GM19467 (cell line): ENCODE measurements at regions not wholly inside any gene's neighbourhood (a gene's known extent, or its start where the extent isn't known, plus 50 kb on each side); places are given as distances from the start of the nearest gene placed in this dataset.
"Not testable (repeated sequence)": the region's sequence is repeated elsewhere in the genome, so short reads cannot be mapped to it uniquely, and the experiment has no call there.

Source experiments
- ATAC-seq: cut with Tn5 transposase; IDR thresholded peaks from one replicate; pipeline ENCODE4 v1.9.1; 2021; ENCODE audit warnings: mild to moderate bottlenecking, moderate library complexity; ENCODE audit not compliant: unreplicated experiment

DNA sequence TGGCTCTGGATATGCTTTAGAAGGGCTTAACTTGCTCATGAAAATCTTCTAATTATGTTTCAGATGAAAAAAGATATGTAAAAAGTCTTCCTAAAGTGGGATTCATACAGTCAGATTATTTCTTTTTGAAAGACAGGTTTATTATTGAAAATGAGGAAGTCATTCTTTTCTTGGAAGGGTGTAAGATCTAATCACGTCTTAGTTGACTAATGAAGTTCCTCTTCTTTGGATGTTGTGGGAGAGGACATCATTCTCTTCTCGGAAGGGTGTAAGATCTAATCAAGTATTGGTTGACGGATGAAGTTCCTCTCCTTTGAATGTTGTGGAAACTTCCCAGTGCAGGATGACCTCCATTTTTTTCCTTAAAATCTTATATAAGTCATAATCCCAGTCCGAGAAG is 74.9 kb downstream of the ALG10 start:
- ATAC-seq: no peak

DNA sequence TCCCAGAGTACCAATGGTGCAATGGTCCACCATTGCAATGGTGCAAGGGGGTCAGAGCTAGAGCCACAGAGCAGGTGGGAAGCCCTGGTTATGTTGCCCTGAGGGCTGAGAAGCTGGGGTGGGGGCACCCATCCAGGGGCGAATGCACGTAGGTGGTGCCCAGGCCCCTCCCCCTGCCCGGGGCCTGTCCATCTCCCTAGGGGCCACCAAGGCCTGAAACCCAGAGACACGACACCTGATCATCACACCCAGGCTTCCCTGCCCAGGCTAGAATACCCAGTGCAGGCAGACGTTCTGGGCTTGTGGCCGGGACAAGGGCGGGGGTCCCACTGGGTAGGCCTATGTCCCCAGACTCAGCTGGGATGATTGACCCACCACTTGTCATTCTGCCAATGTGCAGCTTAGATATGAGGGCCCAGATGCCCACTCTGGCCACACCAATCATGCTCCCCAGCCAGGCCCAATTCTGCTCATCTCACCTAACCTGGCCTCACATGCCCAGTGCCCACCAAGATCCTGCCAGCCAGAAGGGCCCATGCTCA is 83.2 kb downstream of the ALG10 start:
- no peak for ATAC-seq

DNA sequence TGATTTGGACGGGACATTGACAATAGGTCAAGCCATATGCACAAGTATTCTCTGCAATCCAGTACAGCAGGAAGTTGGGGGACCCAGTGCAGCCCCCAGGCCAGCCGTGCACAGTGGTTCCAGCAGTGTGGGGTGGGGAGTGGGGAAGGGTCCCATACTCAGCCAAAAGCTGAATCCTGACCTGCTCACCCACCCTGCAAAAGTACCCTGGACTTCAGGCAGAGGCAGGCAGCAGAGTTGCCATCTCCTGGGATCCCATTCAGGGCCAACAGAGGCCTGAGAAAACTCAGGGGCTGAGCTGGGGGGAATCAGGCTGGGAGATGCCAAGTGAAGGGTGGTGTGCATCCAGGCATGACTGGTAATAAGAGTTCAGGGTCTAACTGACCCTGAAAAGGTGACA is 83.9 kb downstream of the ALG10 start:
- no peak for ATAC-seq

DNA sequence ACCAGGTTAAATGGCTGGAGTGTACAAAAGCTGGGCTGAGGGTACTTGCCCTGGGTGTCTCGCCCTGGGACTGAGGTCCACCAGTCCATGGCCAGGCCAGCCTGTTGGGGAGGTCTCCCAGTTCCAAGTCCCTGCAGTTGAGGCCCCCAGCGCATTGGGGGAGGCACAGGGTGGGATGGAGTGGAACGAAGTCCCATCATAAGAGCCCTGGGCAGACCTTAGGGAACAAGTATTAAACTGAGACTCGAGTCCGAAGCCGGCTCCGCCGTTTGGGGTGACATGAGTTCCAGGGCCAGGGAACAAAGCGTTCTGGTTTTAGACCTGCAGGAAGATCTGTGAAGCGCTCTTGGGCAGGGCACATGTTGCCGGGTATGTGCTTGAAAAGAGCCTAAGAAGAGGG is 84.7 kb downstream of the ALG10 start:
- no peak for ATAC-seq

DNA sequence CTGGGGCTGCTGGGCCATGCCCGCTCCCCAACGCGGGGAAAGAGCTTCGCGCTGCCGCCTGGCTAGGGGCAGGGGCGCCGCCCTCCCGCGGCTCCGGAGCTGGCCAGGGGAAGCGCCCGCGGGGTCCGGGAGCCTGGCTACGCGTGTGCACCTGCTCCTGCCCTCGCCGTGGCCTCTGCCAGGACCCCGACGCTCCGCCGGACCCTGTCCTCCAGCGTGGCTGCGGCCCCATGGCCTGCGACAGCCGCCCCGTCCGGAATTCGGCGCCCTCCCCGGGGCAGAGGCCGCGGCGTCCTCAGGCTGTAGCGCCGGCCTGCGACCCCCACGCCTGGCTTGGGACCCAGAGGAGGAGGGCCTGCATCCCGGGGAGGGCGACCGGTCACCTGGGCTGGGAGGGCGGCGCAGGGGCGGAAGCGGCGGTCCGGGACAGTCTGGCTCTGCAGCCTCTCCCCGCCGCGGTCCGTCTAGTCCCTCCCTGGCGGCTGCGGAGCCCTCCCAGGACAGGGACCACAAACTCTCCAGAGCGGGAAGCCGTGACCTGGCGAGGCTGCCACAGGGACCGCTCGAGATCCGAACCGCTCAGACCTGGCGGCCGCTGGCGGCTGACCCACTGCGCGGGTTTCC is 85.6 kb downstream of the ALG10 start:
- no peak for ATAC-seq

DNA sequence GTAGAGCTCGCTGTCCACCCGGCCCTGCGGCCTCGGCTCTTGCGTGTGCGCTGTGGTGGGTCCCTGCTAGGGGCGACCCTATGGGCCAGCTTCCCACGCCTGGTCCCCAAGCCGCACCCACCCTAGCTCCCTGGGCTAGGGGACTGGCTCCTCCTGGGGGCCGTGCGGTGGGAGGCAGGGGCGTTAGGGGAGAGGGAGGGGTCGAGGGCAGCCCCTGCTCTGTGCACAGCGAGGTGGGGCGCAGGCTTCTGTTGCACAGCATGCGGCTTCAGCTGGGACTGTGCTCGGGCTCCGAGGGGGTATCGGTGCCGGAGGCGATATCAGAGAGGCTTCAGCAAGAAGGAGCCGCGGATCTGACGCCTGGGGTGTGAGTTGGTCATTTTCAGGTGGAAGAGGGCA is 86.1 kb downstream of the ALG10 start:
- no peak for ATAC-seq

DNA sequence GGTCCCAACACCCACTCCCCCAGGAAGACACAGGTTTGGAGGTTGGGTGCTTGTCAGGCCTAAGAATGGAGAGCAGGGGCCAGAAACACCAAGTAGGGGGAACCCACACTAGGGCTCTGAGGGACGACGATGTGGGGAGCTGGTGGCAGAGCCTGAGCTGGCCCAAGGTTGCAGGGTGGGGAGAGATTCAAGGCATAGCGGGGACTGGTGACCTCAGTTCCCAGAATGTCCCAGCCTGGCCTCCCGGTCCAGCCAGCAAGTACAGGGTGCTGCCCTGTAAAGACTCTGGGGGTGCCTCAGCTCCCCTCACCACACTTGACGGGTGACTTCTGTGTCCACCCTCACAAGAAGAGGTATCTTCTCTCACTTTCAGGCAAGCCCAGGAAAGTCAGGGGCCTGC is 86.7 kb downstream of the ALG10 start:
- no peak for ATAC-seq

DNA sequence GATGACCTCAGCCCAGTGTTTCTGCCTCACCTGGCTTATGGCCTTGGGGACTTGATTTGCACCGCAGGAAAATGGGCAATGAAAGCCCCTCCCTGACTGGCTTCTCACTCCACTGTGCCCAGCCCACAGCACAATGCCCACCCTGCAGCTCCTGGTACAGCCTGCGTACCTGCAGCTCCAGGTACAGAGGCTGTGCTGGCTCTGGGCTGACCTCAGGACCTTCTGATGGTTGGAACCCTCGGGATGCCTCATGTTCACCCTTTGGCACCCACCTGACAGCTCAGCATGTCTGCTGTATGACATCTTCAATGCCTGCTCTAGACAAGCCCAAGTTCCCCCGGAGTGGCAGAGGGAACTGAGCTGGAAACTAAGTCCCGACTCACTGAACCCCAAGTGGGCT is 87.1 kb downstream of the ALG10 start:
- ATAC-seq: no peak

DNA sequence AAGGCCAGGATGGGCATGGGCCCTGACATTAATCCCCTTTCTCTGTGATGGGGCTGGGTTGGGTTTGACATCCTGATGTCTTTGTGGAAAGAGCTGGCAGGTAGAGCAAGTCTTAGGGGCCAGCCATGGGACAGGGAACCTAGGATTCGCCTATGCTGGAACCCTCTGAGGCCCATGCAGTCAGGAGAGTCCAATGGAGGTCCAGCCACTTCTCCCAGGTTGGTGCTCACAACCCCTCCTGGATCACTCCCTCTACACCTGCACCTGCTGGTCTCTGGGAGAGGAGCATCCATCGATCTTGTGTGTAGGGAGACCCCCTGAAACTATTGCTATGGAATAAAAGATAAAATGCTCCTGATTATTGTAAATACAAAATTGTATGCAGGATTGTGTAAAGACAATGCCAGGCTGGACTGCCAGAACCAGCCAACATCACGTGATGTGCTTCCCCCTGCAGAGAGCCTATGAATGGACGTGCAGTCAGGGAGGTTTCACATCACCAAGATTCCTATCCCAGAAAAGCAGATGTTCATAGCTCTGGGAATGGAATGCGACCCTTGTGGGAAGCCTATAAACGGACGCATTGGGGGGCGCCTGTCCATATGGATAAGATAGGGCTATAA is 87.7 kb downstream of the ALG10 start:
- ATAC-seq: not testable (repeated sequence)

DNA sequence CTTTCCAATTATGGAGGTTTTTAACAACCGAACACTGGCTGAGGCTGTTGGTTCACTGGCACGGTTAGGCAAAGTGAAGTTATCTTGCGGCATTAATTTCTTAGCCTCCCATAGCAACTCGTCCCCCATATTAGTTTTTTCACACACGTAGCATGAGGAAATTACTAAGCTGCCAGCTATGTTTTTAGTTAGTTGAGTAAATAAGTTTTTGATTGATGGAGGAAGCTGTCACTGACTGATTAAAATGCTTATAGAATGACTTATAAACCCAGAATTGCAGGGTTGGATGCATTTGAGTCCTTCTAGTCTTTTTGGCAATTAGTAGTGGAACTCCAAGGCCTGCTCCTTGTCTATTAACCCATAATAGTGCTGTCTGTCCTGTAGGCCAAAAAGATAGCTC is 97.1 kb downstream of the ALG10 start:
- no peak for ATAC-seq

DNA sequence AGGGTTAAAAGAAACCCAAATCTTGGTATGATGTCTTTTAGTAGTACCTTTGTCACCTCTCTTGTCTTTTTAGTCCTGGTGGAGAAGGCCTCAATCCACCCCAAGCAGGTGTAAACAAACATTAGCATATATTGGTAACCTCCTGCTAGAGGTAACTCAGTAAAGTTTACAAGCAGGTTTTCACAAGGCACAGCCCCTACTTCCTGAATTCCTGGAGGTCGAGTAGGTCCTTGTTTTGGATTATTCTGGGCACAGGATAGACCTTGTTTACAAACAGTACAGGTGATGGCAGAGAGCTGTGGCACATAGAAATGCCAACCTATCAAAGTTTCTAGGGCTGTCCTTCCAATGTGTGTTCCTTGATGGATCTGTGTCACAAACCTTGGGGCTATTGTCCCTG is 99.1 kb downstream of the ALG10 start:
- no peak for ATAC-seq

DNA sequence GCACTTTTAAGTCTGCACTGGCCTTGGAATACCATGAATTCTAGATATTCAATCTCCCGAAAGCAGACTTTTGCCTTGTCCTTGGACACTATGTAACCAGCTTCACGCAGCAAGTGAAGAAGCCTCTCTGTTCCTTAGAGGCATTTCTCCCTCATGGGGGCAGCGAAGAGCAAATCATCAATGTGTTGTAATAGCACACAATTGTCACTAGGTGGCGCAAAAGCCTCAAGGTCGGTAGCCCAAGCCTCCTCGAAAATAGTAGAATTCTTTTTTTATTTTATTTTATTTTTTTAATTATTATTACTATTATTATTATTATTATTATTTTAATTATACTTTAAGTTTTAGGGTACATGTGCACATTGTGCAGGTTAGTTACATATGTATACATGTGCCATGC is 100.8 kb downstream of the ALG10 start:
- peak; percentile 80 for ATAC-seq

DNA sequence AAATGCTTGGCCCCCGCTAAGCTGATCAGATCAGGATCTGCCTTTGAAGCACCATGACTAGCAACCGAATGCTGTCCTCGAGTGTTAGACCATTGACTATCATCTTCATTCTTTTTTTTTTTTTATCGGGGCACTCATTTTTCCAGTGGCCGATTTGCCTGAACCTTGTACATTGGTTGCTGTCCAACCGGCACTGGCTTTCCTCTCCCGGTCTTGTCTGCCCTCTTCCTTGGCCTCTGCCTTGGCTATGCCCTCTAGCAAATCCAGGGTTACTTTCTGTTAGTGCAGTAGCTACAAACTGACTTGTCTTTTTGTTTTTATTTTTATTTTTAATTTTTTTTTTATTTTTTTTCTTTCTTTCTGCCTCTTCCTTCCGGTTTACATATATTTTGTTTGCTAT is 102.3 kb downstream of the ALG10 start:
- no peak for ATAC-seq

DNA sequence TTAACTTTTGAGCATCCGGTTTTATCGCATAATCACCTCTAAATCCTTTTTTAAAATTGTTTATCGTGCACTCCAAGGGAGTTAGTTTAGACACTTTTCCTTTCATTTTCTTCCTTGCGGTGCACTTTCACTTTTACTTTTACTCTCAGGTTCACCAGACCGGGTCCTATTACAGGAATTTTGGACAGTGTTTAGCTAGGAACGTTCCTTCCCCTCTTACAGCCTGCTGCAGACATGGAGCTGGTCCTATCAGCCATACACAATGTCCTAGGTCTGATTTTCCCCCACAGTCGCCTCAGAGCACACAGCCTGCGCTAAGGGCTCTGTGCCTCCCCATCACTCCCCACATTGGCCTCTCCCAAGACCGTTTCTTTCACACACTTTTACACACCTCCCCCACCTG is 103.9 kb downstream of the ALG10 start:
- ATAC-seq: no peak

DNA sequence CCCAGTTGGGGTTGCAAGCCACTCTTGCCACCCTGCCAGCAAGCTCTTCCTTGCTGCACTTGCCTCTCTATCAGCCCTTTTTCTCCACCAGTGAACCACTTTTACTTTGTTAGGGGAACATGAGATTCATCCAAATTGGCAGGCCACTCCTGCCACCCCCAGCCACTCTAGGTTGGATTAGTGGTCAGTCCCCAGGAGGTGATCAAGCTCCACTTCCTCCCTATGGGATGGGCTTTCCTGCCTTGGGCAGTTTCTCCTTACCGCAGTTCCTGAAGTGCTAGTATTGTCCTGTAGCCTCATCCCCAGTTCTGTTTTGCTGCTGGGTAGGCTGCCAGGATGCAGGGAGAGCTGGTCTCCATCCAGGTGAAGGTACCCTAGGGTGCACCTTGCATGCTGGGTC is 104.5 kb downstream of the ALG10 start:
- ATAC-seq: no peak

DNA sequence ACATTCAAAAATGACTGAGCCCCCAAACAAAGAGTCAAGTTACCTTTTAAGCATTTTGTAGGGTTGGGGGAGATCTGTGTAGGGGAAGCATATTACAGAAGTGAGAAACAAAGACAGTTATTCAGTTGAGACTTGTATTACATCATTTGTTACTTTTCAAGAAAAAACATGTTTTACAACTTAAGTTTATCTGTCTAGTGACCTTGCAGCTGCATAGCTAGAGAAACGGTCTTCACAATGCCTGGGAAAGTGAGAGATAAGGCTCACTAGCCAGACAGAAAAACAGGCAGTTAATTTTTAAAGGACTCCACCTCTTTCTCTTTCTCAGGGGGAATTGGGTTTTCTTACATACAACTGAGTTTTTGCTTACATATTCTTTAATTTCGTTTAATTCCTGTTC is 105.1 kb downstream of the ALG10 start:
- not testable (repeated sequence) for ATAC-seq

DNA sequence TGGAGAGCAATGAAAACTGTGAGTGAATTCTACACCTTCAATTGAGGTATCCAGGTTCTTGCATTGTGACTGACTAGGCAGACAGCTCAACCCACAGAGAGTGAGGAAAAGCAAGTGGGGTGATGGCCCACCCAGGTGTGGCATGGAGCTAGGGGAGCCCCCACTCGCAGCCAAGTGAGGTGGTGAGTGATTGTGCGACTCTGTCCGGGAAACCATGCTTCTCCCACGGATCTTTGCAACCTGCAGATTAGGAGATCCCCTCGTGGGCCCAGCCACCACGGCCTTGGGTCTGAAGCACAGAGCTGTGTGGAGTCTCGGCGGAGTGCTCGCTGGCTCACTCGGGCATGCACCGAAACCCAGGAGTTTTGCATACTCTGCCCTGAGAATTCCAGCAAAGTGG is 120.1 kb downstream of the ALG10 start:
- no peak for ATAC-seq

DNA sequence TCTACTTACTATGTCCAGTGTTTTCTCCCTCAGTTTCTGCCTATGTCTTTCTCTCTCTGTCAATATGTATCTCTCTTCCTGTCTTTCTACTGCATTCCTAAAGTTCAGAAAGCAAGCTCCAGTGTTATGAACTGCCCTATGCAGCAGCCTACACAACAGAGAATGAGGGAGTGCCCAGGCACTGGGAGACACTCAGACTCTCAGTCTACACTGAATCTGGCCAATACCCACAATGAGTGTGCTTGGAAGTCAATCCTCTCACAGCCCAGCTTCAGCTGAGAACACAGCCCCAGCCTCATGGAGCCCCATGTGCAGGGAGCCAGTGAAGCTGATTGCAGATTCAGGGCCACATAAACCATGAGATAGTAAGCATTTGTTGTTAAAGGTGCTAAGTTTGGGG is 128.7 kb downstream of the ALG10 start:
- no peak for ATAC-seq

DNA sequence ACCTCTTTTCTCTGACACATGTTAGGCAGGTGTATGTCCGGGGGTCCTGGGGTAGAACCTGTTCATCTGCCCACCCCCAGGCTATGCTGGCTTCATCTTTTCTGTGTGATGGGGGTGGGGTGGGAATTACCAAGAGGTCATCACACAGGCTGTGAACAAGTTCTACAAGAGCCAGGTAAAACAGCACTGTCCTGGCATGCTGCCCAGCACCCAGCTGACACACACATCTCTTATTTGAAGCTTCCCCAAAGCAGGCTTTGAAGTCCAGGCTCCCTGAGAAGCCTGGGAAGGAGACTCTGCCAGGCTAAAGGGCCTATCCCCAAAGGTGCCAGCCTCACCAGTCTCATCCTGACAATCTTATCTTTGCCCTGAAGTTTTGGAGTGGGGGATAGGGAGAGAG is 141.1 kb downstream of the ALG10 start:
- no peak for ATAC-seq

DNA sequence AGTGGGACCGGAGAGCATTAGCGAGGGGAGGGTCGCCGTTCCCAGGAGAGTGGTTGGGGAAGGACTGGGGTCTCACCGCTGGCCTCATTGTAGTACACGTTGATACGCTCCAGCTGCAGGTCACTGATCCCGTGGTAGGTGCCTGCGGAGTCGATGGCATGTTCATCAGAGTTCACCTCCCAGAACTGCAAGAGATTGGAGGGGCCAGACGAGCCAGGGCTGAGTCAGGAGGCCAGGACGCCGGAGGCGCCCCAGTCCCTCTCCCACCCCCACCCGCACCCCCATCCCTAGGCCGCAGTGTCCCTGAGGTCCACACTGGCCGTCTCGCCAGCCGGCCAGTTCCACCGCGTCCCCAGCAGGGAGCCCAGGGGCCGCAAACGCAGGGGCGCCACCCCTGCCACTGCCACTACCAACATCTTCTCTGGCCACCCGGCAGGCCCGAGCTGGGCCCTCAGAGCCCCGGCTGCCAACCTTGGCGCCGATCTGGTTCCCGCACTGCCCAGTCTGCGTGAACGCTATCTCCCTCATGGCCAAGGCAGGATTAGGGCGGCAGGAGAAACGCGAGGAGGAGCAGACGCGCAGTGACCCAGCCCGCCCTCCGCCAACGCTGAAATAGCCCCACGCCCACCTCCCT is 144.2 kb downstream of the ALG10 start:
- no peak for ATAC-seq

DNA sequence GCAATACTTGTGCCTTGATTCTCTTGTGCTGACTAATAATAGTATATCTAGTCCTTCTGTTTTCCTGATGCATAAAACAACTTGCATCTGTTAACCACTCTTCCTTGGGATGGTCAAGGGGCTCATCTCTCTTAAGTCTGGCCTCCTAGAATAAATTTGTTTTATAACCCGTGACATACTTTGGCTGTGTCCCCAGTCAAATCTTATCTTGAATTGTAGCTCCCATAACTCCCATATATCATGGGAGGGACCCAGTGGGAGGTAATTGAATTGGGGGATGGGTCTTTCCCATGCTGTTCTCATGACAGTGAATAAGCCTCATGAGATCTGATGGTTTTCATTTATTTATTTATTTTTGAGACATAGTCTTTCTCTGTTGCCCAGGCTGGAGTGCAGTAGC is 146.2 kb downstream of the ALG10 start:
- not testable (repeated sequence) for ATAC-seq

DNA sequence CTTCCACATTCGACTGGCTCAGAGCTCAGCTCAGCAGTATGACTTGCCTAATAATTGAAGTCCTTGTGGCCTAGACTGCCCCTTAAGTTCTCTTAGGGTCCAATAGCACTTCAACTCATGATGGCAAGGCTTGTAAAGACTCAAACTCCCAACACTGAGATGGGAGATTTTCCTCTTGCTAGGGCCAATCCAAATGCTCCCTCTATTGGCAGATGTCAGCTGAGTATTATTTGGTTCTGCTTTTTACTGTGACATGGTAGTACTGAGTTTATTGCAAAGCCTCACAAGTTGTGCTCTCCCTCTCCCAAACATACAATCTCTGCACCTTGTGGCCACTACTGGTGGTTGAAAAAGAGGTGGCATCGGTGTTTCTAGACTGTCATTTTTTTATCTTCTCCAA is 164.2 kb downstream of the ALG10 start:
- ATAC-seq: no peak
